Hepatocyte (in vitro differentiated cells): ENCODE measurements at regions not wholly inside any gene's neighbourhood (a gene's known extent, or its start where the extent isn't known, plus 50 kb on each side); places are given as distances from the start of the nearest gene placed in this dataset.

ENCODE experiments used
- DNase-seq: peaks from one replicate; pipeline ENCODE4 v3.0.0-alpha.2; 2016; ENCODE audit warnings: low spot score
- H2AFZ ChIP-seq: fragments of 200-600 bp; sonication (generic); 2 replicates; pipeline ENCODE4 v1.6.0; 2016; ENCODE audit warnings: antibody characterized with exemption, mild to moderate bottlenecking
- H3K27ac ChIP-seq: fragments of 200-600 bp; sonication (generic); 2 replicates; pipeline ENCODE4 v1.5.1; 2016; ENCODE audit warnings: mild to moderate bottlenecking
- H3K27me3 ChIP-seq: fragments of 200-600 bp; sonication (generic); 2 replicates; pipeline ENCODE4 v1.6.1; 2016
- H3K36me3 ChIP-seq: fragments of 200-600 bp; sonication (generic); replicated peaks from 2 replicates; pipeline ENCODE4 v1.5.1; 2016; ENCODE audit warnings: low read depth; ENCODE audit not compliant: insufficient read depth
- H3K4me1 ChIP-seq: fragments of 200-600 bp; sonication (generic); 2 replicates; pipeline ENCODE4 v1.5.1; 2016; ENCODE audit warnings: mild to moderate bottlenecking, moderate library complexity; ENCODE audit not compliant: insufficient read depth
- H3K4me2 ChIP-seq: fragments of 200-600 bp; sonication (generic); 2 replicates; pipeline ENCODE4 v1.6.0; 2016
- H3K4me3 ChIP-seq: fragments of 200-600 bp; sonication (generic); 2 replicates; pipeline ENCODE4 v1.5.1; 2016; ENCODE audit warnings: mild to moderate bottlenecking
- H3K79me2 ChIP-seq: fragments of 200-600 bp; sonication (generic); 2 replicates; pipeline ENCODE4 v1.6.0; 2017; ENCODE audit warnings: mild to moderate bottlenecking
- H3K9me2 ChIP-seq: fragments of 200-600 bp; sonication (generic); replicated peaks from 2 replicates; pipeline ENCODE4 v1.6.0; 2017; ENCODE audit warnings: mild to moderate bottlenecking; ENCODE audit not compliant: insufficient read depth
- H3K9me3 ChIP-seq: fragments of 200-600 bp; sonication (generic); 2 replicates; pipeline ENCODE4 v1.5.1; 2016; ENCODE audit warnings: low read depth, mild to moderate bottlenecking
- H4K20me1 ChIP-seq: fragments of 200-600 bp; sonication (generic); 2 replicates; pipeline ENCODE4 v1.6.0; 2016; ENCODE audit warnings: mild to moderate bottlenecking; ENCODE audit not compliant: insufficient read depth, poor library complexity, severe bottlenecking
- CTCF ChIP-seq: fragments of 200-600 bp; sonication (generic); IDR thresholded peaks from 2 replicates; pipeline ENCODE4 v1.5.1; 2016; ENCODE audit warnings: antibody characterized with exemption, mild to moderate bottlenecking; ENCODE audit not compliant: poor library complexity
- EZH2 ChIP-seq: fragments of 200-600 bp; sonication (generic); IDR thresholded peaks from 2 replicates; pipeline ENCODE4 v1.6.1; 2016; ENCODE audit warnings: antibody characterized with exemption, mild to moderate bottlenecking, borderline replicate concordance
- EZH2phosphoT487 ChIP-seq: fragments of 200-600 bp; sonication (generic); IDR thresholded peaks from one replicate; pipeline ENCODE4 v1.6.1; 2018; ENCODE audit warnings: antibody characterized with exemption, mild to moderate bottlenecking, low read depth, moderate library complexity; ENCODE audit not compliant: unreplicated experiment, severe bottlenecking
- WGBS: methylation state at CpG from one replicate; pipeline ENCODE4 v1.1.6; 2016; ENCODE audit warnings: low lambda C conversion rate; ENCODE audit errors: missing lambda C conversion rate; 5-methylcytosine and 5-hydroxymethylcytosine counted together

- Histone ChIP-seq H3K36me3 (no peaks in the 10 kb centered on the region), H3K4me1 (no peaks in the 10 kb centered on the region), H3K9me2 (no peaks in the 10 kb centered on the region), H4K20me1 (no peaks in the 10 kb centered on the region), H3K4me2 (no peak overlapping the region), H3K27ac (no peak overlapping the region), H2AFZ (no peak overlapping the region), H3K9me3 (no peaks in the 10 kb centered on the region), H3K79me2 (no peaks in the 10 kb centered on the region), H3K27me3 (no peaks in the 10 kb centered on the region), H3K4me3 (no peak overlapping the region)
- WGBS: 95% methylated on average over 2 of the region's 2 CpGs
- no peak for TF ChIP-seq EZH2
- TF ChIP-seq EZH2phosphoT487: no peak
- TF ChIP-seq CTCF: no peak
- no peak for DNase-seq
Observed at GRCh38 chr4:181579486-181579885, 663.7 kb upstream of the TENM3 start.

- Histone ChIP-seq H3K27me3 (no peaks in the 10 kb centered on the region), H3K79me2 (no peaks in the 10 kb centered on the region), H3K4me1 (no peaks in the 10 kb centered on the region), H3K36me3 (no peaks in the 10 kb centered on the region), H3K9me2 (no peaks in the 10 kb centered on the region), H4K20me1 (no peaks in the 10 kb centered on the region), H3K4me3 (no peak overlapping the region), H3K9me3 (no peaks in the 10 kb centered on the region), H3K4me2 (no peak overlapping the region), H3K27ac (no peak overlapping the region), H2AFZ (no peak overlapping the region)
- TF ChIP-seq CTCF: no peak
- no peak for TF ChIP-seq EZH2
- no peak for TF ChIP-seq EZH2phosphoT487
- WGBS: 79% methylated on average over 4 of the region's 4 CpGs
- DNase-seq: no peak
Observed at GRCh38 chr4:181581983-181582382, 661.2 kb upstream of the TENM3 start.

- WGBS: 97% methylated on average over 4 of the region's 4 CpGs
Observed at GRCh38 chr4:181582595-181582994, 660.6 kb upstream of the TENM3 start.

GRCh38 chr4:181588733-181589302 is 654.4 kb upstream of the TENM3 start:
- TF ChIP-seq EZH2 (no peak), CTCF (no peak), EZH2phosphoT487 (no peak)
- H3K27me3 ChIP-seq: no peaks in the 10 kb centered on the region
- H3K36me3 ChIP-seq: no peaks in the 10 kb centered on the region

More at GRCh38 chr4:181582595-181582994, 660.6 kb upstream of the TENM3 start:
- Histone ChIP-seq H3K27ac (no peak overlapping the region), H3K27me3 (no peaks in the 10 kb centered on the region), H3K4me1 (no peaks in the 10 kb centered on the region), H3K79me2 (no peaks in the 10 kb centered on the region), H3K36me3 (no peaks in the 10 kb centered on the region), H3K4me2 (no peak overlapping the region), H2AFZ (no peak overlapping the region), H3K9me2 (no peaks in the 10 kb centered on the region), H4K20me1 (no peaks in the 10 kb centered on the region), H3K9me3 (no peaks in the 10 kb centered on the region), H3K4me3 (no peak overlapping the region)
- no peak for TF ChIP-seq EZH2
- DNase-seq: no peak

More at GRCh38 chr4:181588733-181589302, 654.4 kb upstream of the TENM3 start:
- Histone ChIP-seq H4K20me1 (no peaks in the 10 kb centered on the region), H3K4me2 (no peak overlapping the region), H3K4me3 (no peak overlapping the region), H3K9me2 (no peaks in the 10 kb centered on the region), H3K9me3 (no peaks in the 10 kb centered on the region), H3K4me1 (no peaks in the 10 kb centered on the region), H2AFZ (no peak overlapping the region), H3K79me2 (no peaks in the 10 kb centered on the region), H3K27ac (no peak overlapping the region)
- WGBS: 88% methylated on average over 4 of the region's 4 CpGs
- DNase-seq: no peak
